PC-9 (cell line): ENCODE measurements at regions not wholly inside any gene's neighbourhood (a gene's known extent, or its start where the extent isn't known, plus 50 kb on each side); places are given as distances from the start of the nearest gene placed in this dataset.

Experiments
- EZH2 ChIP-seq: fragments of 200-600 bp; sonication (generic); IDR thresholded peaks from 2 replicates; pipeline ENCODE4 v1.8.0; 2017; ENCODE audit warnings: antibody characterized with exemption, low read depth
- TF ChIP-seq, protein P1 (sequence below): fragments of 200-600 bp; sonication (generic); conservative IDR thresholded peaks from 2 replicates; pipeline ENCODE4 v1.6.1; 2017; ENCODE audit warnings: mixed run types, antibody characterized with exemption, mild to moderate bottlenecking, moderate library complexity

- no peak for TF ChIP-seq EZH2
- TF ChIP-seq, protein P1, sequence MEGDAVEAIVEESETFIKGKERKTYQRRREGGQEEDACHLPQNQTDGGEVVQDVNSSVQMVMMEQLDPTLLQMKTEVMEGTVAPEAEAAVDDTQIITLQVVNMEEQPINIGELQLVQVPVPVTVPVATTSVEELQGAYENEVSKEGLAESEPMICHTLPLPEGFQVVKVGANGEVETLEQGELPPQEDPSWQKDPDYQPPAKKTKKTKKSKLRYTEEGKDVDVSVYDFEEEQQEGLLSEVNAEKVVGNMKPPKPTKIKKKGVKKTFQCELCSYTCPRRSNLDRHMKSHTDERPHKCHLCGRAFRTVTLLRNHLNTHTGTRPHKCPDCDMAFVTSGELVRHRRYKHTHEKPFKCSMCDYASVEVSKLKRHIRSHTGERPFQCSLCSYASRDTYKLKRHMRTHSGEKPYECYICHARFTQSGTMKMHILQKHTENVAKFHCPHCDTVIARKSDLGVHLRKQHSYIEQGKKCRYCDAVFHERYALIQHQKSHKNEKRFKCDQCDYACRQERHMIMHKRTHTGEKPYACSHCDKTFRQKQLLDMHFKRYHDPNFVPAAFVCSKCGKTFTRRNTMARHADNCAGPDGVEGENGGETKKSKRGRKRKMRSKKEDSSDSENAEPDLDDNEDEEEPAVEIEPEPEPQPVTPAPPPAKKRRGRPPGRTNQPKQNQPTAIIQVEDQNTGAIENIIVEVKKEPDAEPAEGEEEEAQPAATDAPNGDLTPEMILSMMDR: no peak
Observed at GRCh38 chr3:162353414-162353813, 856.8 kb downstream of the OTOL1 start.
